CD4-positive, CD25-positive, alpha-beta regulatory T cell (primary cell): ENCODE measurements at regions not wholly inside any gene's neighbourhood (a gene's known extent, or its start where the extent isn't known, plus 50 kb on each side); places are given as distances from the start of the nearest gene placed in this dataset.

Source experiments
- ATAC-seq, 2 donors: fragments of 150-1000 bp; cut with Tn5 transposase; one replicate each; pipeline ENCODE4 v1.10.0; 2021; ENCODE audit warnings: low read depth in 2 of 2, moderate number of reproducible peaks in 2 of 2, moderate library complexity in 1 of 2
- DNase-seq, 3 donors: peaks; one replicate each; pipeline versions ENCODE4 v3.0.0 to v3.0.0-alpha.2; 2012 to 2022; ENCODE audit warnings: mixed read lengths in 1 of 3
- H3K27ac ChIP-seq: one replicate; pipeline ENCODE4 v1.7.0; 2013; ENCODE audit warnings: mild to moderate bottlenecking, low read length; ENCODE audit not compliant: insufficient read depth, poor library complexity, severe bottlenecking
- H3K27me3 ChIP-seq: one replicate; pipeline ENCODE4 v1.7.0; 2013; ENCODE audit warnings: low read length; ENCODE audit not compliant: control insufficient read depth, insufficient read depth
- H3K36me3 ChIP-seq: one replicate; pipeline ENCODE4 v1.7.0; 2013; ENCODE audit warnings: mild to moderate bottlenecking, low read length, moderate library complexity; ENCODE audit not compliant: control insufficient read depth, insufficient read depth
- H3K4me1 ChIP-seq: 2 replicates; pipeline ENCODE4 v1.7.0; 2013; ENCODE audit warnings: mild to moderate bottlenecking, low read length; ENCODE audit not compliant: insufficient read depth, control insufficient read depth, poor library complexity, severe bottlenecking
- H3K4me3 ChIP-seq: one replicate; pipeline ENCODE4 v1.7.0; 2013; ENCODE audit warnings: low read depth, mild to moderate bottlenecking, low read length, moderate library complexity
- H3K9me3 ChIP-seq, 2 experiments: 1 replicate in 1 of 2; 2 replicates in 1 of 2; pipeline ENCODE4 v1.7.0; 2013; ENCODE audit warnings: low read length in 2 of 2, mild to moderate bottlenecking in 1 of 2, moderate library complexity in 1 of 2; ENCODE audit not compliant: control insufficient read depth in 2 of 2
- H3K27ac Mint-ChIP-seq, 3 donors: one replicate each; pipeline ENCODE4 v1.8.0; 2020 to 2022; ENCODE audit warnings: mild to moderate bottlenecking in 3 of 3, mixed read lengths in 3 of 3, moderate library complexity in 2 of 3
- H3K27me3 Mint-ChIP-seq: one replicate; pipeline ENCODE4 v1.8.0; 2022; ENCODE audit warnings: mild to moderate bottlenecking, mixed read lengths
- H3K36me3 Mint-ChIP-seq: one replicate; pipeline ENCODE4 v1.8.0; 2020; ENCODE audit warnings: mixed read lengths
- H3K4me1 Mint-ChIP-seq, 4 donors: one replicate each; pipeline ENCODE4 v1.8.0; 2020 to 2022; ENCODE audit warnings: mixed read lengths in 4 of 4, mild to moderate bottlenecking in 1 of 4
- H3K4me3 Mint-ChIP-seq, 4 donors: one replicate each; pipeline ENCODE4 v1.8.0; 2020 to 2022; ENCODE audit warnings: mild to moderate bottlenecking in 4 of 4, mixed read lengths in 4 of 4, moderate library complexity in 3 of 4
- H3K9me3 Mint-ChIP-seq, 7 donors: one replicate each; pipeline ENCODE4 v1.8.0; 2020 to 2022; ENCODE audit warnings: mixed read lengths in 7 of 7, mild to moderate bottlenecking in 3 of 7, moderate library complexity in 2 of 7

DNA sequence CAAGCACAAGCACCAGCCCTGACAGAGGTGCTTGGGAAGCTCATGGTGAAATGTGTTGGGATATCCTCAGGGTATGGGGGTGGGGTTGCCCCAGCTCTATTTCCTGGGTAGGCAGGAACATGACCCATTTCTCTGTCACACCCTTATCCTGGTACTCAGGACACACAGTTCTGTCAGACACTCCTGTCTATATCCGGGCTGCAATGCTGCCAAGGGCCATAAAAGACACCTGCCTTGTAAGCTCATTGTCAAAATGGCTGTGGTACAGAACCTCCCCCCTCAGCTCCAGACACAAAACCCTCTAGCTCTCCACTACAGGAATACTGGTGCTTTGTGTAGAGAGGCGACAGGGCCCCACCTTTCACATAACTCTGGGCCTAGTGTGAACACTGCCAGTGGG lies 636.7 kb downstream of the PLA2G4A start:
- DNase-seq (no peak), ATAC-seq (no peak)
- no peaks in the 10 kb centered on the region for H3K9me3 ChIP-seq
- no peak overlapping the region for H3K4me3 ChIP-seq
- no peak overlapping the region for H3K4me3 Mint-ChIP-seq
- no peaks in the 10 kb centered on the region for H3K27me3 ChIP-seq
- H3K36me3 Mint-ChIP-seq = no peaks in the 10 kb centered on the region
- no peaks in the 10 kb centered on the region for H3K27me3 Mint-ChIP-seq
- no peak overlapping the region for H3K27ac Mint-ChIP-seq
- no peaks in the 10 kb centered on the region for H3K36me3 ChIP-seq
- peaks cover 0 to 41% (median 14%) of the 10 kb centered on the region in 7 donors for H3K9me3 Mint-ChIP-seq
- no peaks in the 10 kb centered on the region for H3K4me1 Mint-ChIP-seq
- no peak overlapping the region for H3K27ac ChIP-seq
- H3K4me1 ChIP-seq = no peaks in the 10 kb centered on the region

DNA sequence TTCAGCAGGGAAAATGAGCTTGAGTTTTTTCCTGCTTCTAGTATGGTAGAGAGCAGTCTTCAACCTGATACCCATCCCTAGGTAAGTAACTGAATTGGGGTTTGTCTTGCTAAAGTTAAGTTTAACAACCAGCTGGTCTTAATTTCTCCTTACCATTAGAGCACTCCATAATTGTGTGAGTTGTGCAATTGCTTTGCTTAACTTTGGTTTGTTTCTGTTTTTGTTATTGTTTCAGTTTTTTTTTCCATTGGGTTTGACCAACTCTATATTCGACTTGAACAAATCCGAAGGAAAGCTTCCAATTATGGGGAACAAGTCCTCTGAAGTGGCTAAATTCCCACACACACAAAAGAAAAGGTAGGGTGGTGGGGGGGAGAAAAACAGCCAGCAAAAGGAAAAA lies 641.1 kb downstream of the PLA2G4A start:
- ATAC-seq (no peak), DNase-seq (no peak)
- H3K36me3 ChIP-seq = no peaks in the 10 kb centered on the region
- Mint-ChIP-seq H3K36me3 (no peaks in the 10 kb centered on the region), H3K27ac (no peak overlapping the region), H3K27me3 (no peaks in the 10 kb centered on the region), H3K4me1 (peaks cover 0 to 3% (median 0%) of the 10 kb centered on the region in 4 donors), H3K4me3 (no peak overlapping the region), H3K9me3 (peaks cover 5 to 16% (median 12%) of the 10 kb centered on the region in 7 donors)
- H3K27ac ChIP-seq = no peak overlapping the region
- H3K4me1 ChIP-seq = no peaks in the 10 kb centered on the region
- H3K4me3 ChIP-seq = no peak overlapping the region
- H3K27me3 ChIP-seq = no peaks in the 10 kb centered on the region
- H3K9me3 ChIP-seq = no peaks in the 10 kb centered on the region

DNA sequence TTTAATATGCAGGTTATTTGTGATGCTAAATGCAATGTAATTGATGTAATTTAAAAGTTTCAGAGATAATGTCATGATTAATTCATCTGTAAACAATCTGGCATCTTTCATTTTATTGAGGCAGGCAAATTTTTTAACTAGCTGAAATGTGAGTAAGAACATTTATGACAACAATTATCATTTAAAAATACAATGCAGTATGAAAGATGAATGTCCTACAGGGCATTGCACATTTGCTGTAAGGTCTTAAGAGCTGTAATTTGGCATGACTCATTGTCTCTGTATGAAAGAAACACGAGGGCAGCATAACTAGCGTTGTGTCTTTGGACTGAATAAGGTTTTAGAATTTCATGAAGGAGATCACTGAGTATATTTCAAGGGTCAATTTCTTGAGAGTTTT lies 642.8 kb downstream of the PLA2G4A start:
- H3K36me3 ChIP-seq = no peaks in the 10 kb centered on the region
- DNase-seq (no peak), ATAC-seq (no peak)
- H3K27ac ChIP-seq = no peak overlapping the region
- no peaks in the 10 kb centered on the region for H3K36me3 Mint-ChIP-seq
- H3K27ac Mint-ChIP-seq = no peak overlapping the region
- no peaks in the 10 kb centered on the region for H3K9me3 ChIP-seq
- peaks cover 4 to 14% (median 7%) of the 10 kb centered on the region in 7 donors for H3K9me3 Mint-ChIP-seq
- H3K27me3 Mint-ChIP-seq = no peaks in the 10 kb centered on the region
- H3K4me1 ChIP-seq = no peaks in the 10 kb centered on the region
- H3K4me3 ChIP-seq = no peak overlapping the region
- peaks cover 0 to 3% (median 0%) of the 10 kb centered on the region in 4 donors for H3K4me1 Mint-ChIP-seq
- no peak overlapping the region for H3K4me3 Mint-ChIP-seq
- no peaks in the 10 kb centered on the region for H3K27me3 ChIP-seq

DNA sequence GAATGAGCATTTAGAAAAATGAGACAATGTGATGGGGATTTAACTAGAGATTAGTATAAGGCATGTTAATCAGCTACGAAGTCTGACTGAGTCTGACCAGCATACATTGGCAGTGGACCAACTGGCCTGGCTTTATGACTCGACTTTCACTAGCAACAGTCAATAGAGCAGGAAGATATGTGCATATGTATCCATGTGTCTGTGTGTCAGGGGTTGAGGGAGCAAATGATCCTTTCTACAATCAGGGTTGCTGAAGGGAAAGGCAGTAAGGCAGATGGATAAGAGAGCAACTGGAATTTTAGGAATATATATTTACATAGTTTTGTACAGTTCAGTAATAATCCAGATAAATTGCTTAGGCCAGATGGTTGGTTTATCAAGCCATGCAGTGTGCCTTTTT lies 645.6 kb downstream of the PLA2G4A start:
- Histone ChIP-seq H3K36me3 (no peaks in the 10 kb centered on the region), H3K4me1 (no peaks in the 10 kb centered on the region), H3K27ac (no peak overlapping the region), H3K9me3 (no peaks in the 10 kb centered on the region), H3K27me3 (no peaks in the 10 kb centered on the region), H3K4me3 (no peak overlapping the region)
- Mint-ChIP-seq H3K4me3 (no peak overlapping the region), H3K27ac (no peak overlapping the region), H3K27me3 (no peaks in the 10 kb centered on the region), H3K9me3 (peaks cover 0 to 13% (median 6%) of the 10 kb centered on the region in 7 donors), H3K4me1 (peaks cover 0 to 3% (median 0%) of the 10 kb centered on the region in 4 donors), H3K36me3 (no peaks in the 10 kb centered on the region)
- ATAC-seq (no peak), DNase-seq (no peak)

DNA sequence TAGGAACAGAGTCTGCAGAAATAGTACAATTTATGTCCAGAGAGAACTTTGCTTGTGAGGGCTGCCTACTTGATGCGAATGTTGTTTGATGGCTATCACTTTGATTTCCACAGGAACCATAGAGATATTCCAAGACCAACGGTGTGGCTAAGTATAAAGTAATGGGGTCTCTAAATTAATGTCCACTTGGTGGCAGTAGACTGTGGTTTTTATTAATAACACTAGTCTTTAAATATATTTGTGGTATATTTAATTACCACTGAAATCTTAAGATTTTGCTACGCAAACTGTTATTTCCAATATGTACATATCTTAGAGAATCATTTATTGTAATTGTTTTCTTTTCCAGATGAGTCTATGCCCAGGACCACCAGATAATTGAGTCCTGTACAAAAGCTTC lies 647.9 kb downstream of the PLA2G4A start:
- no peaks in the 10 kb centered on the region for H3K36me3 ChIP-seq
- no peaks in the 10 kb centered on the region for H3K27me3 ChIP-seq
- no peaks in the 10 kb centered on the region for H3K27me3 Mint-ChIP-seq
- H3K9me3 ChIP-seq = no peaks in the 10 kb centered on the region
- no peak overlapping the region for H3K4me3 ChIP-seq
- peaks cover 0 to 3% (median 0%) of the 10 kb centered on the region in 4 donors for H3K4me1 Mint-ChIP-seq
- no peak for ATAC-seq
- no peak overlapping the region for H3K27ac ChIP-seq
- DNase-seq = no peak
- no peaks in the 10 kb centered on the region for H3K36me3 Mint-ChIP-seq
- H3K9me3 Mint-ChIP-seq = peaks cover 0 to 10% (median 6%) of the 10 kb centered on the region in 7 donors
- no peak overlapping the region for H3K27ac Mint-ChIP-seq
- no peak overlapping the region for H3K4me3 Mint-ChIP-seq
- H3K4me1 ChIP-seq = no peaks in the 10 kb centered on the region

DNA sequence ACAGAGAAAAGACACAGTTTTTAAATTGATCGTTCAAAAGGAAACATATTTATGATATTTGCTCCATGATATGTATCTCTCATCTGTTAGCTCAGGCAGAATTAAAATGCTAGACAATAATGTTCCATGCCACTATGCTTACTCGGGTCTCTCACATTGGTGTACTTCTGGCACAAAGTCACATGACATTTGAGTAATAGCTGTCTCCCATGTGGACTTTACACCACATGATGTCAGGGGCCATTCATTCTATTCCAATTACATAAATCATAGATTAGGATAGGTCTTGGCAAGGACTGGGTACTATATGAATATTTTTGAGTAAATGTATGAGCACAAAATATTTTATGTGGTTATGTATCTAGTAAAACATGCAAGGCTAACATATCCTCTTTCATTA lies 648.4 kb downstream of the PLA2G4A start:
- Mint-ChIP-seq H3K27me3 (no peaks in the 10 kb centered on the region), H3K4me1 (no peaks in the 10 kb centered on the region), H3K27ac (no peak overlapping the region), H3K36me3 (no peaks in the 10 kb centered on the region), H3K9me3 (peaks cover 0 to 9% (median 3%) of the 10 kb centered on the region in 7 donors), H3K4me3 (no peak overlapping the region)
- Histone ChIP-seq H3K4me3 (no peak overlapping the region), H3K36me3 (no peaks in the 10 kb centered on the region), H3K4me1 (no peaks in the 10 kb centered on the region), H3K27ac (no peak overlapping the region), H3K9me3 (no peaks in the 10 kb centered on the region), H3K27me3 (no peaks in the 10 kb centered on the region)
- DNase-seq (no peak), ATAC-seq (no peak)

DNA sequence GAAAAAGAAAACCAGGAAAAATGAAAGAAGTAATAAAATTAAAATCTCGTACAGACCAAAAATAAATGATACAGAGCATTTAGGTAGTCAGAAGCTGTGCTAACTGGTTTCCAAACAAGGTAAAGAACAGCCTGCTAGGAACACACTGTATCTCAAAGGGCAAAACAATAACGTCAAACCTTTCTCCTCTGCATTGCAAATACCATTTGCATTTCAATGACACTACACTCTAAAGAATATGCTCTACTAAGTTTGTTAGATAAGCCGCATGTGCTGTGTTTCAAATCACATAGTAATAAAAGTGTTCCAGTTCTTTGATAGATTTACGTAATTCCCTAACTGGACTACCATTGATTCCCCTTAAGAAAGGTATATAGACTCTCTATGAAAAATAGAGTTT lies 648.8 kb downstream of the PLA2G4A start:
- Mint-ChIP-seq H3K9me3 (peaks cover 0 to 6% (median 3%) of the 10 kb centered on the region in 7 donors), H3K4me1 (no peaks in the 10 kb centered on the region)

DNA sequence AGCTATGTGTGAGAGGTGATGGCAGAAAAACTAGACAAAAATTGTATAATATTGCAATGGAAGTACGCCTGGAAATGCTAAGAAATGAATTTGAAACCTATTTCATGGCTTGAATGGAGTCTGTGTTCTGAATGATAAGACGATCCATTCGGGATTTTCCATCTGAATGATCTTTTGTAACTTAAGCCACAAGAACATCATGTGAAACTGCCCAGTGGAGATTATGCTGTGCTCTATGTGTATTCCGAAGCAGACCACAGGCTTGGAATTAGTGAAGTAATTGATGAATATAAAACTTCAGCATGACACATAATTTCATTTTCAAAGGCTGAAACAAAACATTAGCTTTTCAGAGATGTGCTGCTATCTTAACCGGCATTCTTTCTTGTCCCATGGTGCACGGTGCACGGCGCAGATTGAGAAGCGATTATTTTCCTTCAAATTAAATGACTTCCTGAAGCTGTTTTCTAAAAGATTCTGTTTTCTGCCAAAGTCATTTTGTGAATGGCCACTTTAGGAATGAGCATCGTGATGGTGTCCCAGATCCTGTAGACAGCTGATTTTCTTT lies 652.9 kb downstream of the PLA2G4A start:
- no peak for DNase-seq
- no peaks in the 10 kb centered on the region for H3K27me3 Mint-ChIP-seq
- no peaks in the 10 kb centered on the region for H3K36me3 ChIP-seq

More for the DNA sequence above, 648.8 kb downstream of the PLA2G4A start:
- Mint-ChIP-seq H3K27ac (no peak overlapping the region), H3K27me3 (no peaks in the 10 kb centered on the region), H3K4me3 (no peak overlapping the region), H3K36me3 (no peaks in the 10 kb centered on the region)
- H3K27ac ChIP-seq = no peak overlapping the region
- no peaks in the 10 kb centered on the region for H3K36me3 ChIP-seq
- DNase-seq = no peak
- no peaks in the 10 kb centered on the region for H3K4me1 ChIP-seq
- H3K9me3 ChIP-seq = no peaks in the 10 kb centered on the region
- H3K4me3 ChIP-seq = no peak overlapping the region
- H3K27me3 ChIP-seq = no peaks in the 10 kb centered on the region
- no peak for ATAC-seq

More for the DNA sequence above, 652.9 kb downstream of the PLA2G4A start:
- H3K27ac ChIP-seq = no peak overlapping the region
- no peaks in the 10 kb centered on the region for H3K9me3 ChIP-seq
- H3K27me3 ChIP-seq = no peaks in the 10 kb centered on the region
- Mint-ChIP-seq H3K4me1 (no peaks in the 10 kb centered on the region), H3K4me3 (no peak overlapping the region), H3K27ac (no peak overlapping the region), H3K36me3 (no peaks in the 10 kb centered on the region), H3K9me3 (peaks cover 0 to 5% (median 2%) of the 10 kb centered on the region in 7 donors)
- H3K4me1 ChIP-seq = no peaks in the 10 kb centered on the region
- H3K4me3 ChIP-seq = no peak overlapping the region
- no peak for ATAC-seq
